HEK293 (cell line): ENCODE measurements at regions not wholly inside any gene's neighbourhood (a gene's known extent, or its start where the extent isn't known, plus 50 kb on each side); places are given as distances from the start of the nearest gene placed in this dataset.

Source experiments
- CTCF ChIA-PET: fragments of 350-600 bp; formaldehyde crosslinking; extraction: SDS; loops from one replicate; lab custom pipeline; 2021; ENCODE audit warnings: antibody characterized with exemption; lab: Yijun Ruan, JAX
- POLR2A ChIA-PET: fragments of 300-600 bp; formaldehyde crosslinking; extraction: SDS; loops from one replicate; lab custom pipeline; 2020; ENCODE audit warnings: antibody characterized with exemption, inconsistent platforms; lab: Yijun Ruan, JAX
- H3K27ac ChIP-seq: fragments of 200-500 bp; sonication (Bioruptor generic); 2 replicates; pipeline ENCODE4 v1.5.1; 2014; ENCODE audit warnings: low read depth, low read length, control low read depth, inconsistent platforms; ENCODE audit errors: extremely low read depth
- H3K36me3 ChIP-seq, 2 experiments: fragments of 200-500 bp in 1 of 2; sonication (Bioruptor generic) in 1 of 2; 1 replicate in 1 of 2; 2 replicates in 1 of 2; pipeline ENCODE4 v1.5.1; 2014 to 2017; ENCODE audit warnings: inconsistent platforms in 2 of 2, low read length in 2 of 2; ENCODE audit not compliant: control insufficient read depth in 2 of 2, insufficient read depth in 1 of 2
- H3K4me1 ChIP-seq: fragments of 200-500 bp; sonication (Bioruptor generic); 2 replicates; pipeline ENCODE4 v1.5.1; 2014; ENCODE audit warnings: mild to moderate bottlenecking, low read length, inconsistent platforms; ENCODE audit not compliant: control insufficient read depth, insufficient read depth
- H3K4me3 ChIP-seq: 2 replicates; pipeline ENCODE4 v1.5.1; 2011; ENCODE audit warnings: low read depth, mild to moderate bottlenecking, control low read depth, low read length, moderate library complexity
- H3K9me3 ChIP-seq: fragments of 200-500 bp; sonication (Bioruptor generic); 2 replicates; pipeline ENCODE4 v1.5.1; 2014; ENCODE audit warnings: low read depth, low read length, inconsistent platforms; ENCODE audit not compliant: control insufficient read depth, insufficient read depth
- GLI4 ChIP-seq: fragments of 450-650 bp; formaldehyde crosslinking; IDR thresholded peaks from 2 replicates; pipeline ENCODE4 v1.5.1; 2016; ENCODE audit warnings: missing biosample characterization, missing genetic modification characterization
- KLF10 ChIP-seq: fragments of 450-650 bp; IDR thresholded peaks from 2 replicates; pipeline ENCODE4 v1.5.1; 2018; ENCODE audit warnings: missing biosample characterization, mild to moderate bottlenecking, missing genetic modification characterization
- KLF7 ChIP-seq: fragments of 450-650 bp; formaldehyde crosslinking; IDR thresholded peaks from 2 replicates; pipeline ENCODE4 v1.5.1; 2016; ENCODE audit warnings: missing biosample characterization, missing genetic modification characterization, borderline replicate concordance
- PRDM4 ChIP-seq: fragments of 450-650 bp; formaldehyde crosslinking; IDR thresholded peaks from 2 replicates; pipeline ENCODE4 v1.5.1; 2017; ENCODE audit warnings: missing biosample characterization, missing genetic modification characterization
- TRIM28 ChIP-seq: IDR thresholded peaks from 2 replicates; pipeline ENCODE4 v1.6.1; 2011; ENCODE audit warnings: low read length, control low read depth, borderline replicate concordance
- YY2 ChIP-seq: fragments of 450-650 bp; formaldehyde crosslinking; IDR thresholded peaks from 2 replicates; pipeline ENCODE4 v1.5.1; 2016; ENCODE audit warnings: missing biosample characterization, missing genetic modification characterization
- ZBTB20 ChIP-seq: fragments of 450-650 bp; formaldehyde crosslinking; IDR thresholded peaks from 2 replicates; pipeline ENCODE4 v1.5.1; 2016; ENCODE audit warnings: missing biosample characterization, missing genetic modification characterization
- ZBTB21 ChIP-seq: fragments of 450-650 bp; formaldehyde crosslinking; IDR thresholded peaks from 2 replicates; pipeline ENCODE4 v1.5.1; 2017; ENCODE audit warnings: missing biosample characterization, missing genetic modification characterization
- ZNF133 ChIP-seq: fragments of 450-650 bp; formaldehyde crosslinking; IDR thresholded peaks from 2 replicates; pipeline ENCODE4 v1.5.1; 2016; ENCODE audit warnings: missing biosample characterization, missing genetic modification characterization
- ZNF140 ChIP-seq: fragments of 450-650 bp; formaldehyde crosslinking; IDR thresholded peaks from 2 replicates; pipeline ENCODE4 v1.5.1; 2016; ENCODE audit warnings: missing biosample characterization, missing genetic modification characterization
- ZNF146 ChIP-seq: fragments of 450-650 bp; formaldehyde crosslinking; IDR thresholded peaks from 2 replicates; pipeline ENCODE4 v1.5.1; 2016; ENCODE audit warnings: missing biosample characterization, missing genetic modification characterization
- ZNF23 ChIP-seq: fragments of 450-650 bp; formaldehyde crosslinking; IDR thresholded peaks from 2 replicates; pipeline ENCODE4 v1.5.1; 2016; ENCODE audit warnings: missing biosample characterization, missing genetic modification characterization, borderline replicate concordance
- ZNF274 ChIP-seq, 2 experiments: fragments of 200-500 bp in 1 of 2; fragments of 450-650 bp in 1 of 2; sonication (Bioruptor generic) in 1 of 2; formaldehyde crosslinking in 1 of 2; IDR thresholded peaks; 2 replicates each; pipeline versions ENCODE4 v1.5.1 to v1.6.1; 2014 to 2016; ENCODE audit warnings: borderline replicate concordance in 1 of 2, inconsistent platforms in 1 of 2, low read length in 1 of 2, missing biosample characterization in 1 of 2, missing genetic modification characterization in 1 of 2
- ZNF280C ChIP-seq: fragments of 450-650 bp; formaldehyde crosslinking; IDR thresholded peaks from 2 replicates; pipeline ENCODE4 v1.5.1; 2016; ENCODE audit warnings: missing biosample characterization, missing genetic modification characterization
- ZNF341 ChIP-seq: fragments of 450-650 bp; formaldehyde crosslinking; IDR thresholded peaks from 2 replicates; pipeline ENCODE4; 2016; ENCODE audit warnings: low read depth, missing biosample characterization, missing genetic modification characterization
- ZNF514 ChIP-seq: fragments of 450-650 bp; formaldehyde crosslinking; IDR thresholded peaks from 2 replicates; pipeline ENCODE4 v1.5.1; 2016; ENCODE audit warnings: missing biosample characterization, missing genetic modification characterization
- ZNF560 ChIP-seq: fragments of 450-650 bp; formaldehyde crosslinking; IDR thresholded peaks from 2 replicates; pipeline ENCODE4 v1.5.1; 2017; ENCODE audit warnings: missing biosample characterization, missing genetic modification characterization, borderline replicate concordance
- ZNF621 ChIP-seq: fragments of 450-650 bp; formaldehyde crosslinking; IDR thresholded peaks from 2 replicates; pipeline ENCODE4 v1.5.1; 2017; ENCODE audit warnings: missing biosample characterization, missing genetic modification characterization
- ZNF654 ChIP-seq: fragments of 450-650 bp; formaldehyde crosslinking; IDR thresholded peaks from 2 replicates; pipeline ENCODE4 v1.5.1; 2016; ENCODE audit warnings: low read depth, missing biosample characterization, missing genetic modification characterization
- ZNF747 ChIP-seq: fragments of 450-650 bp; formaldehyde crosslinking; IDR thresholded peaks from 2 replicates; pipeline ENCODE4 v1.5.1; 2016; ENCODE audit warnings: missing biosample characterization, missing genetic modification characterization

- no peak for TF ChIP-seq ZNF514 (tag by site-specific recombination)
- TF ChIP-seq ZNF280C (tag by site-specific recombination): no peak
- TF ChIP-seq KLF7: no peak
- TF ChIP-seq ZBTB21 (tag by site-specific recombination): no peak
- TF ChIP-seq TRIM28: no peak
Measured at GRCh38 chr7:97480772-97481390, 251.0 kb upstream of the TAC1 start (continued).

DNA sequence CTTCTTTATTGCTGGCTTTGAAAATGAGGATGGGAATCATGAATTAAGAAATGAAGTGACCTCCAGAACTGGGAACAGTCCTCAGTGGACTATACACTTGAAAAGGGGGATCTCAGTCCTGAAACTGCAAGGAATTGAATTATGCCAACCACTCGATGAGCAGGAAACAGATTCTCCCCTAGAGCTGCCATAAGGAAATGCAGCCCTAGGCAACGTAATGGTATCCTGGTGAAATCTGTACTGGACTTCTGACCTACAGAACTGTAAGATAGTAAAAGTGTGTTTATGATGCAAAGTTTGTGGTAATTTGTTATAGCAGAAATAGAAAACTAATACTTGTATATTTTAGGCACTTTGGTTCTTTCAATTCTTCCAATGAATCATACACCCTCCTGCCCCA, 236.4 kb upstream of the TAC1 start:
- TF ChIP-seq ZNF341 (tag by site-specific recombination) (no peak), ZNF274 (IDR thresholded peaks at IDR 0.05; ENCODE audit: low read length) (no peak), ZNF274 (tag by site-specific recombination; IDR thresholded peaks at IDR 0.05; ENCODE audit: borderline replicate concordance) (no peak), ZNF560 (tag by site-specific recombination) (no peak), ZNF747 (tag by site-specific recombination) (no peak), ZNF621 (tag by site-specific recombination) (no peak), ZNF23 (tag by site-specific recombination) (no peak), YY2 (no peak)
- Histone ChIP-seq H3K27ac (no peak overlapping the region), H3K4me3 (no peak overlapping the region), H3K4me1 (no peaks in the 10 kb centered on the region), H3K9me3 (no peaks in the 10 kb centered on the region), H3K36me3 (no peaks in the 10 kb centered on the region)
- ChIA-PET POLR2A (no interaction called here), CTCF (no interaction called here)

- ChIA-PET POLR2A (no interaction called here), CTCF (interaction anchor here (0.6 to 1.9 kb wide), 9 partner anchors 12 to 1583 kb away, joined by 3 to 10 read pairs (median 4); no protein-coding TSS in a partner anchor)
- H3K9me3 ChIP-seq: no peaks in the 10 kb centered on the region
- TF ChIP-seq GLI4 (no peak), ZNF654 (tag by site-specific recombination) (peak; percentile 39)
- no peak overlapping the region for H3K27ac ChIP-seq
- H3K4me1 ChIP-seq: no peaks in the 10 kb centered on the region
- H3K4me3 ChIP-seq: no peak overlapping the region
- H3K36me3 ChIP-seq: no peaks in the 10 kb centered on the region
Measured at GRCh38 chr7:97499204-97499603, 232.7 kb upstream of the TAC1 start.

DNA sequence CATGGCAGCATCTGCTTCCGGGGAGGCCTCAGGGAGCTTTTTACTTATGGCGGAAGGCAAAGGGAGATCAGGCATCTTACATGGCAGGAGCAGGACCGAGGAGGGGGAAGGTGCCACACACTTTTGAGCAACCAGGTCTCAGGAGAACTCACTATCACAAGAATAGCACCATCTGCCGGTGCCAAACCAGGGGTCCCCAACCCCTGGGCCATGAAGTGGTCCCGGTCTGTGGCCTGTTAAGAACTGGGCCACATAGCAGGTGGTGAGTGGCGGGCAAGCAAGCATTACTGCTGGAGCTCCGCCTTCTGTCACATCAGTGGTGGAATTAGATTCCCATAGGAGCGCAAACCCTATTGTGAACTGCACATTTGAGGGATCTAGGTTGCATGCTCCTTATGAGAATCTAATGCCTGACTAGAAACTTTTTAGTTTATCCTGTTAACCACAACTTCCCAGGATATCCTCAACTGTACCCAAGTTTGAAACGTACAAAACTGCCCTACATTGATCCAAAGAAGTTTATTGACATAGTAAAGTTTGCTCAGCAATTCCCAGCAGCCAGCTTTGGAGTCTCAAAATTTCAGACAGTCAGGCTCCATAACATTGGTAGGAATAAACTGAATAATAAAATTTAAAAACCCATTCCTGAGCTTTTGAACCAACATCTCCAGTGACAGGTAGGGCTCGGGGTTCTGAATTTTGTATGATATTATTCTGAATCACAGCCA, 228.4 kb upstream of the TAC1 start:
- H3K36me3 ChIP-seq: no peaks in the 10 kb centered on the region
- H3K9me3 ChIP-seq: no peaks in the 10 kb centered on the region
- ChIA-PET CTCF (interaction anchor here (0.7 to 1.0 kb wide), 3 partner anchors 332 to 1587 kb away, joined by 3 read pairs; no protein-coding TSS in a partner anchor), POLR2A (no interaction called here)
- H3K4me1 ChIP-seq: no peaks in the 10 kb centered on the region
- no peak overlapping the region for H3K27ac ChIP-seq
- TF ChIP-seq ZBTB20: no peak
- no peak for TF ChIP-seq KLF10 (tag by site-specific recombination)
- TF ChIP-seq ZNF140: no peak
- no peak for TF ChIP-seq PRDM4 (tag by site-specific recombination)
- no peak for TF ChIP-seq ZNF133 (tag by site-specific recombination)
- no peak for TF ChIP-seq ZNF146 (tag by site-specific recombination)
- TF ChIP-seq, all 188 proteins: peak for 0
- H3K4me3 ChIP-seq: no peak overlapping the region
